ENCODE measurements at regions not wholly inside any gene's neighbourhood (a gene's known extent, or its start where the extent isn't known, plus 50 kb on each side); places are given as distances from the start of the nearest gene placed in this dataset.

DNA sequence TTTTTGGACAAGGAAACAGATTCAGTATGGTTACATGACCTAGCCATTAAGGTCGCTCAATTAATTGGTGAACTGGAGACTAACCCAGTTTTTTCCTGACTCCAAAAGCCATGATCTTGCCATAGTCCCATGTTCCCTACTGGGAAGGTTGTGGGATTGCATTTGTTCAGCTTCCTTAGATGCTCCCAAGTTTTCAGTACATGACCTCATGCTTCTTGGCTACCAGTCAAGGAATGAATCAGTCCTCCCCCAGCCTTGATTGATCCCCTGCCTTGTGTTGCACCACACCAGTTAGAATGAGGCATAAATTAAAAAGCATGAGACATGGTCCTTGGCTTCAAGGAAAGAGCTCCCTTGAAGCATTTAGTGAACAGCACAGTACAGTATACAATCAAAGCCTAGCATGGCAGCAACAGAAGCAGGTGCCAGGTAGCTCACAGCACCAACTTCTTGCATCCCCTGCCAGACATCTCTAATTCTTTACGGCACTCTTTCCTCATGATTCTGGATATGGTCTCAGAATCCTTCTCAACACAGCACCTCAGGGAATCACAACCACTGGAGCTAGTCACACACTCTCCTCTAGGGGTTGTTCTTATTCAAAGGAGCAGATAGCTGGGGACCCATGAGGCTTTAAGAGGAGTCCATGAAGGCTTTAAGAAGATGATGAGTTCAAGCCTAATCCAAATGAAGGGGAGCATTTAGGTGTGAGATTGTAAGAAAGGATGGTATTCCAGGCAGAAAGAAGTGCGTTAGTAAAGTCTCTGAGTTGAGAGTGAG, 295.5 kb upstream of the CLINT1 start:
- no peak overlapping the region for H3K4me3 Mint-ChIP-seq
- H3K27ac Mint-ChIP-seq, result no peak overlapping the region
- peaks cover 5% of the 10 kb centered on the region for H3K27me3 Mint-ChIP-seq
- H3K9me3 Mint-ChIP-seq, result no peaks in the 10 kb centered on the region
- no peaks in the 10 kb centered on the region for H3K4me1 Mint-ChIP-seq
- H3K36me3 Mint-ChIP-seq, result no peaks in the 10 kb centered on the region
- DNase-seq, result no peak

DNA sequence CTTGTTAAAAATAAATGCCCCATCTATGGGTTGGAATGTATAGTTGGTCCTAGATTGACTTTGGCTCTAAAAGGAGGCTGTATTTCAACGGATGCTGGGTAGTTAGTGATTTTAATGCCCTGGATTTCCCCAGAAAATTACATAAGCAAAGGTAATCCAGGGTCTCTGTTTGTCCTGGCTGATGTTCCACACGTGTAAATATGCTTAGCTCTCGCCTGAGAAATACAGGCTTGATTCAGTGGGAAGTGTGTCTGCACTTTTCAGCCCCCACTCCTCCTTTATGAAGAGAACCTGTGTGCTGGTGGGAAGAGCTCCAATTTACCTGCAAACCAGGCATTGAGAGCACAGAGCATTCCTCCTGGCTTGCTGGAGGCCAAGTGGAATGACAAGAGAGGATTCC, 294.6 kb upstream of the CLINT1 start:
- Mint-ChIP-seq H3K9me3 (no peaks in the 10 kb centered on the region), H3K27me3 (peaks cover 5% of the 10 kb centered on the region), H3K27ac (no peak overlapping the region), H3K4me3 (no peak overlapping the region), H3K4me1 (no peaks in the 10 kb centered on the region), H3K36me3 (no peaks in the 10 kb centered on the region)
- DNase-seq, result no peak

DNA sequence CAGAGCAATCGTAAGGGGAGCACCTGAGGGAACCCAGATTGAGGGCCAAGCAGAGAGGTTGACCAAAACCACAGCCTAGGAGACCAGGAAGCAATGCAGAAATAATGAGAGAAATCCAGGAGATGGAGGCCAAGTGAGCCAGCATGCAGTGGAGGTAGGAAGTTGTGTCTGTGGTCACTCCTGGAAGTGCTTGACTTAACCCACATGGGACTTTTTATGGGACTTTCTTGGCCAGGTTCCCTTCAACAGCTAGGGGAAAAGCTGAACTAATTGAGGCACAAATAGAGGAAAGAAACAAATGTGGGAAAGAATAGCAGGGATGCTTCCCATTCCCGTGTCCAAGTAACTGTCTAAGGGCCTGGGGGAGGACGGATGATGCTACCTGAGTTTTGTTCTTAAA, 293.2 kb upstream of the CLINT1 start:
- no peak for DNase-seq
- H3K27me3 Mint-ChIP-seq, result peaks cover 3% of the 10 kb centered on the region
- H3K4me1 Mint-ChIP-seq, result no peaks in the 10 kb centered on the region
- no peak overlapping the region for H3K4me3 Mint-ChIP-seq
- no peaks in the 10 kb centered on the region for H3K36me3 Mint-ChIP-seq
- no peaks in the 10 kb centered on the region for H3K9me3 Mint-ChIP-seq
- H3K27ac Mint-ChIP-seq, result no peak overlapping the region

DNA sequence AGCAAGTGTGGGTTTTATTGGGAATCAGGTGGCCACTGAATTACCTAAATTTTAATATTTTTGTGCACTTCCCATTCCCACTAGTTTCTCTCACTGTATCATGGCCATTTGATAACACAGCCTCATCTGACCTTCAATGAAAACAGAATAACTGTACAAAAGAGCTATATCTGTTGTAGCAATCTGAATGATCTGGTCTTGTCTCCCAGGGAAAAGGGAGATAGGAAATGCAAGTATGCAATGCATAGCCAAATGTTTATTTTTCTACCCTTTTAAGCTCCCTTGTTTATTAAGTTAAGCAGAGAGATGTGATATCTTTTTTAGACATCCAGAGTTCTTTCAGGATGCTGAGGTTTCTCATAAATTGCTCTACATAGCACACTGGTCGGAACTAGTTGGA, 288.3 kb upstream of the CLINT1 start:
- Mint-ChIP-seq H3K4me3 (no peak overlapping the region), H3K9me3 (no peaks in the 10 kb centered on the region)

DNA sequence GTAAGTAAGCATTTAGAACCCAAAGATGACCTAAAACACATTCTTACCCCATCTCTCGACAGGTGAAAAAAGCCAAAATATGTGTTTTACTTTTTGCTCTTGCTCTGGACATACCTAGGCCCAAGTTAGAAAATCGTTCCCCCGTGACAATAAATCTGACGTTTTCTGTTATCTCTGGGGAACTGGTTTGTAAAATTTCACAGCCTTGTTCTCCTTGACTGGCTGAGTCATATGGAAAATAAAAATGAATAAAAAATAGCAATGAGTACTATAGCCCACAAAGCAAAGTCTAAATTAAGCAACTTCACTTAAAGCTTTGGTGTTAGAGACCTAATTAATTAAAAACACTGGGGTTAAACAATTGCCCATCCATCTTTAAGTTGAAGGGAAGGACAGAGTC, 286.9 kb upstream of the CLINT1 start:
- no peaks in the 10 kb centered on the region for H3K9me3 Mint-ChIP-seq
- H3K4me1 Mint-ChIP-seq, result no peaks in the 10 kb centered on the region
- H3K27ac Mint-ChIP-seq, result no peak overlapping the region
- no peak for DNase-seq
- H3K36me3 Mint-ChIP-seq, result no peaks in the 10 kb centered on the region
- no peak overlapping the region for H3K4me3 Mint-ChIP-seq
- no peaks in the 10 kb centered on the region for H3K27me3 Mint-ChIP-seq

More for the DNA sequence above, 288.3 kb upstream of the CLINT1 start:
- Mint-ChIP-seq H3K4me1 (no peaks in the 10 kb centered on the region), H3K36me3 (no peaks in the 10 kb centered on the region), H3K27me3 (no peaks in the 10 kb centered on the region), H3K27ac (no peak overlapping the region)
- no peak for DNase-seq

DNA sequence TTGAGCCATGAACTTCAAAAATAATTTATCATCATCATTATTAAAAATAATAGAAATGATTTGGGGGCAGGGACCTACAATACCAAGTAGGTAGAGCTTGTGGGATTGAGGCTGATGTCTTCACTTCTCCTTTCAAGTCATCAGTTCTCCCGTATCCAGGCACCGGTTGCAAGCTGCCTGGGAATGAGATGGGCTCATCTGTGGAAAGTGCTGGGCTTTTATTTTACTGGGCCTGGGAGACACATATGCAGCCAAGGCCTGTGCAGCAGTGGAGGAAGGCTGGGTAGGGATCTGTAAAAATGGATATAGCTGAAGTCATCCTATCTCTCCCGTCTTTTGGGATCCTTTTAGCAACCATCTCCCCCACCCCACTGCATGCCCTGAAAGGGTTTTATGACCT, 284.1 kb upstream of the CLINT1 start:
- Mint-ChIP-seq H3K4me3 (no peak overlapping the region), H3K4me1 (no peaks in the 10 kb centered on the region), H3K36me3 (no peaks in the 10 kb centered on the region), H3K27ac (no peak overlapping the region), H3K9me3 (no peaks in the 10 kb centered on the region), H3K27me3 (no peaks in the 10 kb centered on the region)
- DNase-seq, result no peak

DNA sequence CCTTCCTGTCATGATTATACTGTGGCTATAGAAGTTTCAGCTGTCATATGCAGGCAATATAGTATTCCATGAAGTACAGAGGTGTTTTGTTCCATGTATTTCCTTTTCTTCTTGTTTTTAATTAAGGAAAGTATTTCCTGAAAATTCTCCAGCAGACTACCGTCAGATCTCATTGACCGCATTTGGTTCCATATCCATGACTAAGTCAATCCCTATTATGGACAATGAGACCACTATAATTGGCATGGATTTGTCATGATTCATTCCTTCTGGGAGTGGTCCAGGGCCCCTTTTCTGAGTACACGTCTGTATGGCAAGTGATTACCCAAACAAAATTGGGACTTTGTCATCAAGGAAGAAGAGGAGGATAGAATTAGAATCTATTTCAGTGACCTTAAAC, 283.2 kb upstream of the CLINT1 start:
- no peaks in the 10 kb centered on the region for H3K4me1 Mint-ChIP-seq
- H3K36me3 Mint-ChIP-seq, result no peaks in the 10 kb centered on the region
- DNase-seq, result no peak
- H3K27me3 Mint-ChIP-seq, result no peaks in the 10 kb centered on the region
- H3K27ac Mint-ChIP-seq, result no peak overlapping the region
- no peak overlapping the region for H3K4me3 Mint-ChIP-seq
- H3K9me3 Mint-ChIP-seq, result no peaks in the 10 kb centered on the region

DNA sequence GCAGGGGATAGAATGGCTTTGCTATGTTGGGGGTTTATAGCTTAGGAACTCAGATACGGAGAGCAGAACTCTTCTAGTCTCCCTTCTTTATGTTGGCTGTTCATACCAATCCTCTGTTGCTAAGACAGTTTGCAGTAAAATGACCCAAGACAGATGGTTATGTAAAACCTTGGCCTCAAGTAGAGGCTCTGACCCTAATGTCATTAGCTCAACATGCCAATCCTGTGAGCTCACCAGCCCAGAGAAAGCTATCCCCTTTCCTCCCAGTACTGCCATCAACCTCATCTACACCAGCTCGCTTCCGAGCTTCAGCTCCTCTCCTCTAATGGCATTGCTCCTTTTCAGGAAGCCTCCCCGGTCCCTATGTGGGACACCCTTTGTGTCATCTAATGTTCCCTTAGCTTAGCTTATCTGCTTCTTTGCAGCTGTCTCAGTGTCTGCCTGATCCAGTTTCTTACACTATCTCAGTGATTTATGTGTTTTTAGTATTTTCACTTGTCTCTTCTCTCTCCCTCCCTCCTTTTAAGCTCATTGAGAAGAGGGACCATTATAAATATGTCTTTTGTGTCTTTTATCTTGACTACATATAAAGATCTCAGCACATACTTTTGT, 281.3 kb upstream of the CLINT1 start:
- H3K4me3 Mint-ChIP-seq, result no peak overlapping the region
- no peaks in the 10 kb centered on the region for H3K9me3 Mint-ChIP-seq
- H3K4me1 Mint-ChIP-seq, result no peaks in the 10 kb centered on the region
- H3K27ac Mint-ChIP-seq, result no peak overlapping the region
- no peak for DNase-seq
- no peaks in the 10 kb centered on the region for H3K27me3 Mint-ChIP-seq
- H3K36me3 Mint-ChIP-seq, result no peaks in the 10 kb centered on the region

DNA sequence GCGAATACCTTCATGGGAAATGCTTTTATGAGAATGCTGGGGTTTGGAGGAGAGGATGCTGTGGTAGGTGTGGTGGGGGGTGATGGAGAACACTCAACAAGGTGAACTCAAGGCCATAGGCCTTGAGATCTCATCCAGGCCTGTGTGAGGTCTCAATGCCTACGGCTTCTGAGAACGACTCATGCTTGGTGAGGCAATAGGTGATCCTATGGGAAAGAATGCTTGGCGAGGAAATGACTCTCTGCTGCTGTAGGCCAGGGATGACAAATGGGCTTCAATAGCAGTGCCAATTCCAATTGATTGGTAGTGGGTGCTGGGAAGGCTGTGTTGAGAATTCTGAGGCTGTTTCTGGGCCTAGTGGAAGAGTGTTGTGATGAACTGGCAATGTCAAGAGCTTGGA, 280.2 kb upstream of the CLINT1 start:
- no peaks in the 10 kb centered on the region for H3K9me3 Mint-ChIP-seq
- H3K27ac Mint-ChIP-seq, result no peak overlapping the region
- H3K4me1 Mint-ChIP-seq, result no peaks in the 10 kb centered on the region

DNA sequence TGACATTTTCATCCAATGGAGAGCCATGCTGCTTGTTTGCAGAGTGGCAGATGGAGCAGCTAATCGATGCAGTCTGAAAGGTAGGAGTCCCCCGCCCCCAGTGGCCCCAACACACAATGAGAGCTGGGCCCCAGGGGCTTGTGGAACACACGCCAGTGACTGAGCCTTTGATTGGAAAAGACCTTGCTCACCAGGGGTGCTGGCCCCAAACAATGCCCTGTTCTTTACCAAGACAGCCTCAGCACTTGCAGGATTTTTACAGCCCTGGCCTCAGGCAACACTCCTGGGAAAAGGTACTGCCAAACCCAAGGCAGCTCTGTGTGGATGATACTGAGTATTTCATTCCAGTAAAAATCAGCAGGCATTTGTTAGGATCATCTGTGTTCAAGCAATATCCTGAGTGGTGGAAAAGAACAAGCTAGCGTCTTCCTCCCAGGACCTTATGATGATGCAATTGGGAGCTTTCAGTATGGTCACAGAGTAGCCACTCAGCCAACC, 276.8 kb upstream of the CLINT1 start:
- no peak for DNase-seq
- H3K27me3 Mint-ChIP-seq, result no peaks in the 10 kb centered on the region
- H3K36me3 Mint-ChIP-seq, result no peaks in the 10 kb centered on the region
- H3K9me3 Mint-ChIP-seq, result no peaks in the 10 kb centered on the region
- no peak overlapping the region for H3K4me3 Mint-ChIP-seq
- H3K27ac Mint-ChIP-seq, result no peak overlapping the region
- H3K4me1 Mint-ChIP-seq, result no peaks in the 10 kb centered on the region

More for the DNA sequence above, 280.2 kb upstream of the CLINT1 start:
- Mint-ChIP-seq H3K27me3 (no peaks in the 10 kb centered on the region), H3K4me3 (no peak overlapping the region), H3K36me3 (no peaks in the 10 kb centered on the region)
- no peak for DNase-seq

DNA sequence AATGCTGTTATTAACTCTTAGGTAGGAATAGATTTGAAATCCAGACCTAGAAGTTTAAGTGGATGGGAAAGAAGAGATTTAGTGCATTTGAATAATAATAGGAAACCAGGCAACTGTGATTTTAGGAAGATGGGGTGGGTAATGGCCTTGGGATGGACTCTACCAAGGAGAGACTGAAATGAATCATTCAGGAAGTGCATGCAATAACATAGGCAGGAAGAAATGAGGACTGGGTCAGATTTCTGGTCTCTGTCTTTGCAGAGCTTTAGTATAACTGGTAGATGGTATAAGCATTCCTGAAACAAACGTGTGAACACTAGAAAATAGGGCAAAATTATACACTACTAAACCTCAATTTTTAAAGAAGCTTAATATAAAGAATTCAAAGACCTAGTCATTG, 274.4 kb upstream of the CLINT1 start:
- no peak overlapping the region for H3K27ac Mint-ChIP-seq
- no peaks in the 10 kb centered on the region for H3K27me3 Mint-ChIP-seq
- no peaks in the 10 kb centered on the region for H3K36me3 Mint-ChIP-seq
- no peak overlapping the region for H3K4me3 Mint-ChIP-seq
- DNase-seq, result no peak
- H3K4me1 Mint-ChIP-seq, result no peaks in the 10 kb centered on the region
- H3K9me3 Mint-ChIP-seq, result no peaks in the 10 kb centered on the region

DNA sequence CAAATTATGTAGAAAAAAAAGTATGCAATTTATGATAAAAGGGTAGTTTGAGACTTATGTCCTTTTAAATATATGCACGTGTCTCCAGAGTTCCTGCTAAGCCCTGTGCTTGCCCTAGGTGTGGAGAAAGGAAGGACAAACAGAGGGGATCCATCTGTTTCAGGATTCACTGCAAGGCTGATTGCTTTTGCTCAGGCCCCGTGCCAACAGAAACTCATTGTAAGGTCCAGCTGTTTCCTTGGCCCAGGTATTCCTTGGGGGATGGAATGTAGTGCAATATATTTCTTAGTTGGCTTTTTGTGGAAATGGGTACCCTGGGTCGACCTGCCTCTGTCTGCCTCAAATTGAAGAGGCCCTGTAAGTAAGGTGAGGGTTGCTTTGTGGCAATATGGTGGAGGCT, 268.6 kb upstream of the CLINT1 start:
- Mint-ChIP-seq H3K9me3 (no peaks in the 10 kb centered on the region), H3K36me3 (no peaks in the 10 kb centered on the region), H3K4me3 (no peak overlapping the region), H3K27ac (no peak overlapping the region), H3K27me3 (no peaks in the 10 kb centered on the region), H3K4me1 (no peaks in the 10 kb centered on the region)
- no peak for DNase-seq

DNA sequence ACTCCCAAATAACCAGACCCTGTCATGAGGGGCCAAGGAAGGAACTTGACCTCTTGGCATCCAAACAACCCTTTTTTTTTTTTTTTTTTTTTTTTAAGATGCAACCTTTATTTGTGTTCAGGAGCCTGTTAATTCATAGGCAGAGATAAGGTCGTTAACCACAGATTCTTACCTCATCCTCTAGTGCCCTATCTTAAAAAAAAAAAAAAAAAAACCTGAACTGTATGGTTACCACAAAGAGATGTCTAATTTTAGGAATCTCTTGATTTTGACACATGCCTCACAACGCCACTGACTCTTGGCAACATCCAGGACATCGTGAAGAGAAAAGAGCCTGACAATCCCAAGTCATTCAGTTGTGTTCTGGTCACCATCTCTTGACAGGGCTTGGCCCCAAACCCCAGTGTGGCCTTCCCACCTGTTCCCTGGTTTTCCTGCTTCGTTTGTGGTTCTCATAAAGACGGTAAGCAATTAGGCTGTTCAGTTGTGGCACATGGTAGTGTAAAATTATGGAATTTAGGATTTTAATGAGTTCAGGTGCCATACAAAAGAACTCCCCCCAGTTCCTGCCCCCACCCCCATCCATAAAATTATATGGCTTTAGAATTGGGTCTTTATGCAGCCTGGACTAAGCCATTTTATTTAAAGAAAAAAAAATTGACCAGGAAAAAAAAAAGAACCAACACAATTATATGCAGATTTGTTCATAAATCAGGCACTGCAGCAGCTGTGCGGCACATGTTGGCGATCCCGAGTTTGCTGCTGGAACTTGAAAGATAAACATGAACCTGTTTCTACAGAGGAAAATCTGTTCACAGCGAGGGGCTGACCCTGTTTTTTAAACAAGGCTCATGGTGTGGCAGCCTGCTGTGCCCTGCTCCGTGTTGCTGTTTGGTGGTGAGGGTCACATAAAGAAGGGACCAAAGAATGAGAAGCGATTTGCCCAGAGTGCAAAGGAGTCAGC, 267.8 kb upstream of the CLINT1 start:
- Mint-ChIP-seq H3K36me3 (no peaks in the 10 kb centered on the region), H3K4me1 (no peaks in the 10 kb centered on the region), H3K9me3 (no peaks in the 10 kb centered on the region), H3K27ac (no peak overlapping the region), H3K27me3 (no peaks in the 10 kb centered on the region), H3K4me3 (no peak overlapping the region)
- no peak for DNase-seq

DNA sequence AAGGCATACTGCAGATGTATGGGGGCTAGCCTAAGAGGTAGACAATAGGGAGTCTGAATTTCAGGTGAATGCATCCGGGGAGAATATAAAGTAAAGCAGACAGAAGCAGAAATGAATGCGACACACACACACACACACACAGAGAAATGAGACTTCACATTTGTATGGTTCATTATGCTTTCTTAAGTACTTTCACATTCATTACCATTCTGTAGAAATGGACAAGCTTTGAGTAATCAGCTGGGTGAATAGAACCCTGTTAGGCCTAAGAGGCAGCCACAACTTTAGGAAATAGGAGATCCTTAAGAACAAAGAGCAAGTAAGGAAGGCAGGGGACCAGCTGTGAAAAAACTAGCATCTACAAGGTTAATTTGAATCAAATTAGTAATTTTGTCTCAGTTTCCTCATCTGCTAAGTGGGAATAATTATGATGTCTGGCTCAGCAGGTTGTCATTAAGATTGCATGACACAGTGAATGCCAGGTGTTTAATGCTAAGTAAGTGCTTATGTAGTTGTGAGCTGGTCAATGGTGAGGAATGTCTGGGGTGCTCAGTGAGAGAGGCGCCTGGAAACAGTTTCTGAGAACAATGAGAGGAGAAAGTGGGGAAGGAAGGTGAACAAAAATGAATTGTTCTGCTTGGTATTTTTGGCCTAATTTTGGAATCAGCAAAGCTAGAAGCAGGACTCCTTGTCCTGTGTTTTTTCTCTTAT, 265.8 kb upstream of the CLINT1 start:
- no peaks in the 10 kb centered on the region for H3K4me1 Mint-ChIP-seq
- no peak overlapping the region for H3K4me3 Mint-ChIP-seq
- peaks cover under 1% of the 10 kb centered on the region for H3K27me3 Mint-ChIP-seq
- no peak overlapping the region for H3K27ac Mint-ChIP-seq
- H3K36me3 Mint-ChIP-seq, result no peaks in the 10 kb centered on the region
- H3K9me3 Mint-ChIP-seq, result no peaks in the 10 kb centered on the region
- DNase-seq, result no peak

DNA sequence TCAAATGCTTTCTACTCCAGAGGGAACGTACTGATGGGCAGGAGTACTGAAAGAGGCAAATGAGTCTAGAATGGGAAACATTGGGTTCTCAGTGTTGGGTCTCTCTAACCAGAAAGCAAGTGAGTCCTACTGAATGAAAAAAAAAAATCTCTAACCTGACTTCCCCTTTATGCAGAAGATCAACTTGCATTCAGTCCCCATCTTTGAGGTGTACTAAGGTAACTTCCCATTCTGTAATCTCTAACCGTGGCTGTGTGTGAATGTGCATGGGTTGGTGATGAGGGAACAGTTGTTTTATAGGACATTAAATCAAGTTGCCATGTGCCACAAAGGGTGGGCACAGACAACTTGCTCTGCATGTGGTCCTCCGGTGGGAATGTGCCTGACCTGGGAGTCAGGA, 264.6 kb upstream of the CLINT1 start:
- H3K9me3 Mint-ChIP-seq, result no peaks in the 10 kb centered on the region
- H3K27me3 Mint-ChIP-seq, result peaks cover 8% of the 10 kb centered on the region
- no peaks in the 10 kb centered on the region for H3K36me3 Mint-ChIP-seq
- no peaks in the 10 kb centered on the region for H3K4me1 Mint-ChIP-seq
- DNase-seq, result no peak
- H3K4me3 Mint-ChIP-seq, result no peak overlapping the region
- H3K27ac Mint-ChIP-seq, result no peak overlapping the region
